ENCODE measurements at regions not wholly inside any gene's neighbourhood (a gene's known extent, or its start where the extent isn't known, plus 50 kb on each side); places are given as distances from the start of the nearest gene placed in this dataset.

GRCh38 chr2:155643056-155643775 lies 689.3 kb downstream of the NR4A2 start:
- H3K9me3 Mint-ChIP-seq (ENCODE audit: unreplicated experiment), result no peaks in the 10 kb centered on the region
- TF ChIP-seq CTCF (IDR thresholded peaks at IDR 0.05; ENCODE audit: partially characterized antibody, unreplicated experiment), result no peak

GRCh38 chr2:155633887-155634570 lies 698.5 kb downstream of the NR4A2 start:
- no peaks in the 10 kb centered on the region for H3K27me3 Mint-ChIP-seq (ENCODE audit: unreplicated experiment)
- no peaks in the 10 kb centered on the region for H3K9me3 Mint-ChIP-seq (ENCODE audit: unreplicated experiment)
- no peaks in the 10 kb centered on the region for H3K36me3 Mint-ChIP-seq (ENCODE audit: unreplicated experiment)
- no peak for DNase-seq
- no peak overlapping the region for H3K27ac Mint-ChIP-seq (ENCODE audit: unreplicated experiment)
- no peaks in the 10 kb centered on the region for H3K4me1 Mint-ChIP-seq (ENCODE audit: low read depth, unreplicated experiment)
- no peak for TF ChIP-seq CTCF (IDR thresholded peaks at IDR 0.05; ENCODE audit: partially characterized antibody, unreplicated experiment)
- H3K4me3 Mint-ChIP-seq (ENCODE audit: unreplicated experiment), result no peak overlapping the region

More at GRCh38 chr2:155643056-155643775, 689.3 kb downstream of the NR4A2 start:
- H3K27me3 Mint-ChIP-seq (ENCODE audit: unreplicated experiment), result no peaks in the 10 kb centered on the region
- H3K4me3 Mint-ChIP-seq (ENCODE audit: unreplicated experiment), result no peak overlapping the region
- peaks cover 7% of the 10 kb centered on the region for H3K4me1 Mint-ChIP-seq (ENCODE audit: low read depth, unreplicated experiment)
- H3K27ac Mint-ChIP-seq (ENCODE audit: unreplicated experiment), result no peak overlapping the region
- no peak for DNase-seq
- peaks cover 3% of the 10 kb centered on the region for H3K36me3 Mint-ChIP-seq (ENCODE audit: unreplicated experiment)

- TF ChIP-seq CTCF (IDR thresholded peaks at IDR 0.05; ENCODE audit: partially characterized antibody, unreplicated experiment), result no peak
- Mint-ChIP-seq H3K27me3 (ENCODE audit: unreplicated experiment) (no peaks in the 10 kb centered on the region), H3K27ac (ENCODE audit: unreplicated experiment) (no peak overlapping the region), H3K4me3 (ENCODE audit: unreplicated experiment) (no peak overlapping the region), H3K36me3 (ENCODE audit: unreplicated experiment) (no peaks in the 10 kb centered on the region), H3K4me1 (ENCODE audit: low read depth, unreplicated experiment) (no peaks in the 10 kb centered on the region), H3K9me3 (ENCODE audit: unreplicated experiment) (no peaks in the 10 kb centered on the region)
- no peak for DNase-seq
Observed at GRCh38 chr2:155633060-155633839, 699.3 kb downstream of the NR4A2 start.

GRCh38 chr2:155630760-155631159 lies 701.8 kb downstream of the NR4A2 start:
- no peak for DNase-seq
- no peaks in the 10 kb centered on the region for H3K4me1 Mint-ChIP-seq (ENCODE audit: low read depth, unreplicated experiment)
- no peaks in the 10 kb centered on the region for H3K36me3 Mint-ChIP-seq (ENCODE audit: unreplicated experiment)
- no peaks in the 10 kb centered on the region for H3K9me3 Mint-ChIP-seq (ENCODE audit: unreplicated experiment)
- no peak for TF ChIP-seq CTCF (IDR thresholded peaks at IDR 0.05; ENCODE audit: partially characterized antibody, unreplicated experiment)
- H3K4me3 Mint-ChIP-seq (ENCODE audit: unreplicated experiment), result no peak overlapping the region
- H3K27ac Mint-ChIP-seq (ENCODE audit: unreplicated experiment), result no peak overlapping the region
- no peaks in the 10 kb centered on the region for H3K27me3 Mint-ChIP-seq (ENCODE audit: unreplicated experiment)

All from glutamatergic neuron (in vitro differentiated cells).